ENCODE measurements at regions not wholly inside any gene's neighbourhood (a gene's known extent, or its start where the extent isn't known, plus 50 kb on each side); places are given as distances from the start of the nearest gene placed in this dataset.
"Not testable (repeated sequence)": the region's sequence is repeated elsewhere in the genome, so short reads cannot be mapped to it uniquely, and the experiment has no call there.

DNA sequence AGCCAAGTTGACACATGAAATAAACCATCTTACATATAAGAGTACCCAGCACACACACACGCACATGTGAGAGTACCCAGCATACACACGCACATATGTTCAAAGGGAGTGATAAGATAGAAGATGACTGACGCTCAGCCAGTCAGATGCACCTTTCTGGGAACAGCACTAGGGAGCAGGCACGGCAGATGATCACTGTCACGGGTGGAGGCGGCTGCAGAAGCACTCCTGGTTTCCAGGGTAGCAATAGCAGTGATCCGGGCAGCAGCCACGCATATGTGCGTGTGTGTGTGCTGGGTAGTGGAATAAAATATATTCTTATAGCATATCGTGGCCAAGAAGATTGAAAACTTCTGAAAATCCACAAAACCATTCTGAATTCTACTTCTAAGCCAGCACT lies 85.8 kb upstream of the NAMPT start:
- DNase-seq (ENCODE audit: low spot score), result no peak
- TF ChIP-seq, protein P1, sequence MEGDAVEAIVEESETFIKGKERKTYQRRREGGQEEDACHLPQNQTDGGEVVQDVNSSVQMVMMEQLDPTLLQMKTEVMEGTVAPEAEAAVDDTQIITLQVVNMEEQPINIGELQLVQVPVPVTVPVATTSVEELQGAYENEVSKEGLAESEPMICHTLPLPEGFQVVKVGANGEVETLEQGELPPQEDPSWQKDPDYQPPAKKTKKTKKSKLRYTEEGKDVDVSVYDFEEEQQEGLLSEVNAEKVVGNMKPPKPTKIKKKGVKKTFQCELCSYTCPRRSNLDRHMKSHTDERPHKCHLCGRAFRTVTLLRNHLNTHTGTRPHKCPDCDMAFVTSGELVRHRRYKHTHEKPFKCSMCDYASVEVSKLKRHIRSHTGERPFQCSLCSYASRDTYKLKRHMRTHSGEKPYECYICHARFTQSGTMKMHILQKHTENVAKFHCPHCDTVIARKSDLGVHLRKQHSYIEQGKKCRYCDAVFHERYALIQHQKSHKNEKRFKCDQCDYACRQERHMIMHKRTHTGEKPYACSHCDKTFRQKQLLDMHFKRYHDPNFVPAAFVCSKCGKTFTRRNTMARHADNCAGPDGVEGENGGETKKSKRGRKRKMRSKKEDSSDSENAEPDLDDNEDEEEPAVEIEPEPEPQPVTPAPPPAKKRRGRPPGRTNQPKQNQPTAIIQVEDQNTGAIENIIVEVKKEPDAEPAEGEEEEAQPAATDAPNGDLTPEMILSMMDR (IDR thresholded peaks at IDR 0.05), result no peak
- H3K4me3 ChIP-seq, result no peak overlapping the region
- H3K27ac ChIP-seq, result no peak overlapping the region

DNA sequence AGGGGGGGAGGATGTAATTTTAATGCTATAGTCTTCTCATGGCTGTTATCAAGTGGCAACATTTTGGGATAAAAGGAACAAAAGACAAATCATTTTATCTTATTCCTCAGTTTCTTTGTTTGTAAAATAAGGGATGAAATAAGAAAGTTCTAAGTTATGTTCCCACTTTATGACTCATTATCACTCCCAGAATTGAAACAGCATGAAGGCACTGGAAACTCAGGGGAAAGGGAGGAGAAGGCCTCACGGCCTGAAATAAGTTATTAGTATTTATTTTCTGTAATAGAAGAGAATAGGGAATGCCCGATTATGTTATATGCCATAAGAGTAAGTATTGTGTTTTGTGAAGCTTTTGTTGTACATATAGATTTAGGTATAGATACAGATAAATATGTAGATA lies 85.0 kb upstream of the NAMPT start:
- H3K4me3 ChIP-seq, result no peak overlapping the region
- TF ChIP-seq, protein P1 (IDR thresholded peaks at IDR 0.05), result no peak
- DNase-seq (ENCODE audit: low spot score), result no peak
- no peak overlapping the region for H3K27ac ChIP-seq

DNA sequence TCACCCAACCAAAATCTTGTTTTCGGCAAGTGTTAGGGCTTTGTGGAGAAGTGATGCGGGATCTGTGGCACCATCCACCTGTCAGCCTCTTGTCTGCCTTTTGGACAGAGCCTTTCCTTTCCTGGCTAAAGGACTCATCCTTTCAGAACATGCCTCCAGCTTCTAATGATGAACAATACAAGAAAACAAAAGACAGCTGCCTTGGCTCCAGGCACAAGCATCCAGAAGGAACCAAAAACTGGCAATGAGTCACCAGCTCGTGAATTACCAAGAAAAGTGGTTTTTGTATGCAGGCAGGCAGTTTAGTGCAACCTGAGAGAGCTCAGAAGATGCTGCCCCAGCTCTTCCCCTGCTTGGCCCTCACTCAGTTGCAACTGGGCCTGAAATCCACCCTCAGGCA lies 84.6 kb upstream of the NAMPT start:
- no peak for DNase-seq (ENCODE audit: low spot score)
- TF ChIP-seq, protein P1 (IDR thresholded peaks at IDR 0.05), result no peak
- Histone ChIP-seq H3K4me3 (no peak overlapping the region), H3K27ac (no peak overlapping the region)

DNA sequence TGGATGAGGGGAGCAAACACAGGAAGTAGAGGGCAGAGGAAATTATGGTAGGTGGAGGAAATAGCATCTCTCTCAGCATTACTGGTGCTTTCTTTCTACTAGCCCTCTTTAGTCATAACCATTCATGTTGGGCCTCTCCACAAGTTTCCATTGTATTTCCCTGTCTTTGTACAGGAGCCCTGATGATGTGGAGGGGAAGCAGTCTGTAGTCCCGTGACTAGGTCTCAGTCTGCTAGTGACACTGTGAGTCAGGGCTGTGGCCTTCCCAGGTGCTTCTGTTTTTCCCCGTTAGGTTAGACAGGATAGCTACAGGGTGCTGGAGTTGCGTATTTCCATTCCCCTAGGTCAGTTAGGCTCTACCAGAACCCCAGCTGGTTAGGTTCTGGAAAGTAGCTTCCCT lies 82.9 kb upstream of the NAMPT start:
- Histone ChIP-seq H3K27ac (no peak overlapping the region), H3K4me3 (no peak overlapping the region)
- no peak for DNase-seq (ENCODE audit: low spot score)
- TF ChIP-seq, protein P1 (IDR thresholded peaks at IDR 0.05), result no peak

DNA sequence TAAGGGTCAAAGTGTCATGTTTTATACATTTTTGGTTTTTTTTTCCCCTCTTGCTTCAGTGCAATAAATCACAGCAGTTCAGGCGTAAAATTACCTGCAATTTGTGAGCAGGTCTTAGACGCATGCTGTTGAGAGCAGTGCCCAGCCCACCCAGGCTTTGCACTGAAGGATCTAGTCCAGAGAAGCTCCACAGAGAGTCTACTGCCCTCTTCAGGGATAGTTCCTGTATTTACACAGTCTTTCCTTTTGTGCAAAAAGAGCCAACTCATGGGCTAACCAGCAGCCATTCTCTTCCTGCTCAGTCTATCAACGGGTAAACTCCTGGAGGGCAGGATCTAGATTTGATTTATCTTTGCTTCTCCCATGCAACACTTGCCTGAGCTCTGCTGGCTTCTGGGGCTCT lies 82.2 kb upstream of the NAMPT start:
- TF ChIP-seq, protein P1 (IDR thresholded peaks at IDR 0.05), result no peak
- DNase-seq (ENCODE audit: low spot score), result no peak
- Histone ChIP-seq H3K27ac (no peak overlapping the region), H3K4me3 (no peak overlapping the region)

DNA sequence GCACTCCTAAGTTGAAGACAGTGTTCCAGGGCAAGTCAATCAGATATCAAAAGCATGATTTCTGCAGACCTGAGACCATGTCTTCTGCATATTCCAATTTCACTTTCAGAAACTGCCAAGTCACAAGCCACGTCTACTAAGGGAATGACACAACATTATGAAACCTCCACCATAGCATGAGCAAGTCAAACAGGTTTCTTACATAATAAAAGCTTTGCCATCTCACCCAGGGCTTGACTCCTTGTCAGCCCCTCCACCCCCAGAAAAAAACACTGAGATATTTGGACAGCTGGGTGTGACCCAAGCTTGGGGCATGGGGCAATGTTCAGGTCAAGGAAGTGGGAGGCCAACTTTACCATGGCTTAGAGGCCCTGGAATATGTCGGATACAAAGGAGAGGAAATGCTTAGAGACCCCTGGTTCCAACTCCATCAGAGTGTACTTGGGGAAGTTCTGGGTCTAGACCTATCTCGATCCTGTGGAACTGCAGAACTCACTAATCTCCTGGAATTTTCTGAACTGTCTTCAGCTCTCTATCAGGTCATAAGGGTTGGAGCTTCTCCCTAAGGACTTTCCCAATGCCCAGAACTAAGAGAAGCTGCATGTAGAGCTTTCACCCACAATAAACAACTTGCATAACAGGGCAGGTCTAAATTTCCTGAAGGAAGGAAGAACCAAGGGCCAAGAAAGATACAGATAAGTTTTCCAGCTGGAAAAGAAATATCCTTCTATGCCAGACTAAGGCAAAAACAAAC lies 80.6 kb upstream of the NAMPT start:
- peak overlapping the region in 1 of 2 donors; percentile 62 for H3K27ac ChIP-seq

DNA sequence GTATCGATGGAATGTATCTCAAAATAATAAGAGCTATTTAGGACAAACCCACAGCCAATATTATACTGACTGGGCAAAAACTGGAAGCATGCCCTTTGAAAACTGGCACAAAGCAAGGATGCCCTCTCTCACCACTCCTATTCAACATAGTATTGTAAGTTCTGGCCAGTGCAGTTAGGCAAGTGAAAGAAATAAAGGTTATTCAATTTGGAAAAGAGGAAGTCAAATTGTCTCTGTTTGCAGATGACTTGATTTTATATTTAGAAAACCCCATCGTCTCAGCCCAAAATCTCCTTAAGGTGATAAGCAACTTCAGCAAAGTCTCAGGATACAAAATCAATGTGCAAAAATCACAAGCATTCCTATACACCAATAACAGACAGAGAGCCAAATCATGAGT lies 77.7 kb upstream of the NAMPT start:
- H3K4me3 ChIP-seq; H3K27ac ChIP-seq; DNase-seq (ENCODE audit: low spot score): not testable (repeated sequence)

More for the DNA sequence above, 80.6 kb upstream of the NAMPT start:
- DNase-seq (ENCODE audit: low spot score), result no peak
- TF ChIP-seq, protein P1 (IDR thresholded peaks at IDR 0.05), result no peak
- no peak overlapping the region for H3K4me3 ChIP-seq
